OCI-LY1 (cell line): ENCODE measurements at regions not wholly inside any gene's neighbourhood (a gene's known extent, or its start where the extent isn't known, plus 50 kb on each side); places are given as distances from the start of the nearest gene placed in this dataset.

ENCODE experiments used
- H2AFZ ChIP-seq: fragments of 200-600 bp; sonication (generic), shearing (Covaris generic); 2 replicates; pipeline ENCODE4 v1.6.0; 2014; ENCODE audit warnings: antibody characterized with exemption, mild to moderate bottlenecking, low read length
- H3F3A ChIP-seq: fragments of 200-600 bp; sonication (generic), shearing (Covaris generic); 2 replicates; pipeline ENCODE4 v1.6.0; 2014; ENCODE audit warnings: mild to moderate bottlenecking, antibody characterized with exemption, low read length, moderate library complexity; ENCODE audit not compliant: insufficient read depth
- H3K27ac ChIP-seq: fragments of 200-600 bp; sonication (generic); 2 replicates; pipeline ENCODE4 v1.5.1; 2014; ENCODE audit warnings: low read length, mixed run types, mild to moderate bottlenecking, low read depth; ENCODE audit not compliant: poor library complexity, severe bottlenecking
- H3K27me3 ChIP-seq: fragments of 200-600 bp; sonication (generic); 2 replicates; pipeline ENCODE4 v1.6.0; 2014; ENCODE audit warnings: antibody characterized with exemption, mild to moderate bottlenecking, low read length, moderate library complexity; ENCODE audit not compliant: insufficient read depth
- H3K36me3 ChIP-seq: fragments of 200-600 bp; sonication (generic); 2 replicates; pipeline ENCODE4 v1.6.1; 2014; ENCODE audit warnings: mild to moderate bottlenecking, antibody characterized with exemption, low read length, moderate library complexity, mixed read lengths; ENCODE audit not compliant: insufficient read depth
- H3K4me1 ChIP-seq: fragments of 200-600 bp; sonication (generic); 2 replicates; pipeline ENCODE4 v1.5.1; 2014; ENCODE audit warnings: mild to moderate bottlenecking, low read length, moderate library complexity; ENCODE audit not compliant: insufficient read depth, severe bottlenecking
- H3K4me2 ChIP-seq: fragments of 200-600 bp; sonication (generic), shearing (Covaris generic); 2 replicates; pipeline ENCODE4 v1.6.1; 2014; ENCODE audit warnings: low read length
- H3K4me3 ChIP-seq: fragments of 200-600 bp; sonication (generic); 2 replicates; pipeline ENCODE4 v1.5.1; 2014; ENCODE audit warnings: low read length, low read depth, mild to moderate bottlenecking, mixed read lengths; ENCODE audit not compliant: poor library complexity, severe bottlenecking
- H3K79me2 ChIP-seq: fragments of 200-600 bp; shearing (Covaris generic); 2 replicates; pipeline ENCODE4 v1.6.1; 2016; ENCODE audit warnings: mixed run types, low read length, mixed read lengths; ENCODE audit not compliant: insufficient read depth
- H3K9ac ChIP-seq: fragments of 200-600 bp; sonication (generic), shearing (Covaris generic); 2 replicates; pipeline ENCODE4 v1.6.1; 2014; ENCODE audit warnings: mild to moderate bottlenecking, low read length, mixed read lengths
- H3K9me2 ChIP-seq: fragments of 200-600 bp; sonication (generic), shearing (Covaris generic); 2 replicates; pipeline ENCODE4 v1.6.1; 2014; ENCODE audit warnings: low read depth, mild to moderate bottlenecking, low read length, mixed read lengths
- H3K9me3 ChIP-seq: fragments of 200-600 bp; shearing (Covaris generic); 2 replicates; pipeline ENCODE4 v1.6.1; 2014; ENCODE audit warnings: low read length, mixed read lengths
- H4K20me1 ChIP-seq: fragments of 200-600 bp; sonication (generic), shearing (Covaris generic); 2 replicates; pipeline ENCODE4 v1.6.0; 2016; ENCODE audit warnings: mild to moderate bottlenecking, low read length; ENCODE audit not compliant: insufficient read depth
- CTCF ChIP-seq: fragments of 200-600 bp; sonication (generic), shearing (Covaris generic); IDR thresholded peaks from 2 replicates; pipeline ENCODE4 v1.5.1; 2017; ENCODE audit warnings: mild to moderate bottlenecking, antibody characterized with exemption, low read length, moderate library complexity, mixed read lengths
- EZH2 ChIP-seq: fragments of 200-600 bp; sonication (generic), shearing (Covaris generic); IDR thresholded peaks from 2 replicates; pipeline ENCODE4 v1.8.0; 2017; ENCODE audit warnings: borderline replicate concordance, mixed run types, mild to moderate bottlenecking, antibody characterized with exemption, low read length, moderate library complexity, mixed read lengths

GRCh38 chr15:36210426-36210825 is 369.0 kb upstream of the CDIN1 start:
- H3K9ac ChIP-seq = no peak overlapping the region
- no peak overlapping the region for H3K4me2 ChIP-seq
- TF ChIP-seq EZH2 (no peak), CTCF (no peak)
- H4K20me1 ChIP-seq = no peaks in the 10 kb centered on the region
- no peaks in the 10 kb centered on the region for H3K9me2 ChIP-seq
- H3K4me3 ChIP-seq = no peak overlapping the region
- H3K79me2 ChIP-seq = no peaks in the 10 kb centered on the region
- H3K9me3 ChIP-seq = no peaks in the 10 kb centered on the region
- H2AFZ ChIP-seq = no peak overlapping the region
- H3K36me3 ChIP-seq = no peaks in the 10 kb centered on the region
- H3K4me1 ChIP-seq = no peaks in the 10 kb centered on the region
- no peaks in the 10 kb centered on the region for H3K27me3 ChIP-seq
- no peaks in the 10 kb centered on the region for H3F3A ChIP-seq
- no peak overlapping the region for H3K27ac ChIP-seq

- Histone ChIP-seq H3K27me3 (no peaks in the 10 kb centered on the region), H3K36me3 (no peaks in the 10 kb centered on the region), H4K20me1 (no peaks in the 10 kb centered on the region), H3F3A (no peaks in the 10 kb centered on the region), H3K9me2 (no peaks in the 10 kb centered on the region), H3K27ac (no peak overlapping the region), H3K79me2 (no peaks in the 10 kb centered on the region), H3K4me1 (no peaks in the 10 kb centered on the region), H3K9ac (no peak overlapping the region), H2AFZ (no peak overlapping the region), H3K4me2 (no peak overlapping the region), H3K9me3 (no peaks in the 10 kb centered on the region), H3K4me3 (no peak overlapping the region)
- TF ChIP-seq CTCF = no peak
Observed at GRCh38 chr15:36218322-36218721, 361.1 kb upstream of the CDIN1 start.

- Histone ChIP-seq H3K4me1 (no peaks in the 10 kb centered on the region), H4K20me1 (no peaks in the 10 kb centered on the region), H3K27ac (no peak overlapping the region), H3K79me2 (no peaks in the 10 kb centered on the region), H3K27me3 (no peaks in the 10 kb centered on the region), H3K9ac (no peak overlapping the region), H3K36me3 (no peaks in the 10 kb centered on the region), H3K9me3 (no peaks in the 10 kb centered on the region), H3K4me3 (no peak overlapping the region), H3K9me2 (no peaks in the 10 kb centered on the region), H3F3A (no peaks in the 10 kb centered on the region), H3K4me2 (no peak overlapping the region), H2AFZ (no peak overlapping the region)
- no peak for TF ChIP-seq EZH2
- TF ChIP-seq CTCF = no peak
Observed at GRCh38 chr15:36218991-36219390, 360.4 kb upstream of the CDIN1 start.
